ENCODE measurements at regions not wholly inside any gene's neighbourhood (a gene's known extent, or its start where the extent isn't known, plus 50 kb on each side); places are given as distances from the start of the nearest gene placed in this dataset.
"Not testable (repeated sequence)": the region's sequence is repeated elsewhere in the genome, so short reads cannot be mapped to it uniquely, and the experiment has no call there.

- intact Hi-C loops (cut with DNase I): no loop called here
- DNase-seq (no peak), ATAC-seq (no peak)
- Histone ChIP-seq H3K27ac (ENCODE audit: low read length) (no peak overlapping the region), H3K9me3 (ENCODE audit: control insufficient read depth, low read length) (no peaks in the 10 kb centered on the region), H3K27me3 (ENCODE audit: control insufficient read depth, insufficient read depth) (no peaks in the 10 kb centered on the region), H3K4me1 (ENCODE audit: control insufficient read depth, insufficient read depth, low read length) (no peaks in the 10 kb centered on the region), H3K4me3 (ENCODE audit: low read length) (no peak overlapping the region)
- 84% methylated on average over 8 of the region's 8 CpGs for WGBS
These were observed 683.5 kb downstream of the ANKRD7 start for GRCh38 chr7:118907911-118908527.

- H3K4me1 ChIP-seq (ENCODE audit: control insufficient read depth, insufficient read depth, low read length); intact Hi-C loops (cut with DNase I); ATAC-seq; H3K4me3 ChIP-seq (ENCODE audit: low read length); DNase-seq; H3K27ac ChIP-seq (ENCODE audit: low read length); H3K27me3 ChIP-seq (ENCODE audit: control insufficient read depth, insufficient read depth); H3K9me3 ChIP-seq (ENCODE audit: control insufficient read depth, low read length): not testable (repeated sequence)
- WGBS: 96% methylated on average over 3 of the region's 3 CpGs
These were observed 691.6 kb downstream of the ANKRD7 start for GRCh38 chr7:118916120-118916519.

GRCh38 chr7:118918556-118918955 lies 694.1 kb downstream of the ANKRD7 start:
- Histone ChIP-seq H3K4me3 (ENCODE audit: low read length) (no peak overlapping the region), H3K4me1 (ENCODE audit: control insufficient read depth, insufficient read depth, low read length) (no peaks in the 10 kb centered on the region), H3K27ac (ENCODE audit: low read length) (no peak overlapping the region), H3K9me3 (ENCODE audit: control insufficient read depth, low read length) (no peaks in the 10 kb centered on the region), H3K27me3 (ENCODE audit: control insufficient read depth, insufficient read depth) (no peaks in the 10 kb centered on the region)
- DNase-seq (no peak), ATAC-seq (no peak)
- intact Hi-C loops (cut with DNase I): no loop called here
- 77% methylated on average over 2 of the region's 2 CpGs for WGBS

GRCh38 chr7:118938845-118939244 lies 714.3 kb downstream of the ANKRD7 start:
- Histone ChIP-seq H3K4me1 (ENCODE audit: control insufficient read depth, insufficient read depth, low read length) (no peaks in the 10 kb centered on the region), H3K27ac (ENCODE audit: low read length) (no peak overlapping the region), H3K9me3 (ENCODE audit: control insufficient read depth, low read length) (no peaks in the 10 kb centered on the region), H3K27me3 (ENCODE audit: control insufficient read depth, insufficient read depth) (no peaks in the 10 kb centered on the region), H3K4me3 (ENCODE audit: low read length) (no peak overlapping the region)
- no peak for ATAC-seq
- WGBS: 90% methylated on average over 1 of the region's 1 CpG
- no peak for DNase-seq
- intact Hi-C loops (cut with DNase I): no loop called here

GRCh38 chr7:118944271-118944670 lies 719.8 kb downstream of the ANKRD7 start:
- no peak for DNase-seq
- 87% methylated on average over 5 of the region's 5 CpGs for WGBS
- H3K27ac ChIP-seq (ENCODE audit: low read length): no peak overlapping the region
- H3K4me1 ChIP-seq (ENCODE audit: control insufficient read depth, insufficient read depth, low read length): no peaks in the 10 kb centered on the region
- intact Hi-C loops (cut with DNase I): no loop called here
- H3K27me3 ChIP-seq (ENCODE audit: control insufficient read depth, insufficient read depth): no peaks in the 10 kb centered on the region
- no peaks in the 10 kb centered on the region for H3K9me3 ChIP-seq (ENCODE audit: control insufficient read depth, low read length)
- no peak for ATAC-seq
- H3K4me3 ChIP-seq (ENCODE audit: low read length): no peak overlapping the region

GRCh38 chr7:118945911-118946682 lies 721.6 kb downstream of the ANKRD7 start:
- intact Hi-C loops (cut with DNase I): no loop called here
- ATAC-seq: no peak
- Histone ChIP-seq H3K27me3 (ENCODE audit: control insufficient read depth, insufficient read depth) (no peaks in the 10 kb centered on the region), H3K4me1 (ENCODE audit: control insufficient read depth, insufficient read depth, low read length) (no peaks in the 10 kb centered on the region), H3K27ac (ENCODE audit: low read length) (no peak overlapping the region), H3K4me3 (ENCODE audit: low read length) (no peak overlapping the region), H3K9me3 (ENCODE audit: control insufficient read depth, low read length) (no peaks in the 10 kb centered on the region)
- WGBS: 85% methylated on average over 13 of the region's 13 CpGs
- no peak for DNase-seq

- Histone ChIP-seq H3K9me3 (ENCODE audit: control insufficient read depth, low read length) (no peaks in the 10 kb centered on the region), H3K27me3 (ENCODE audit: control insufficient read depth, insufficient read depth) (no peaks in the 10 kb centered on the region), H3K27ac (ENCODE audit: low read length) (no peak overlapping the region), H3K4me3 (ENCODE audit: low read length) (no peak overlapping the region), H3K4me1 (ENCODE audit: control insufficient read depth, insufficient read depth, low read length) (no peaks in the 10 kb centered on the region)
- ATAC-seq: no peak
- no peak for DNase-seq
- intact Hi-C loops (cut with DNase I): no loop called here
These were observed 724.0 kb downstream of the ANKRD7 start for GRCh38 chr7:118948508-118948907.

GRCh38 chr7:118949031-118949430 lies 724.5 kb downstream of the ANKRD7 start:
- 90% methylated on average over 1 of the region's 1 CpG for WGBS
- H3K4me1 ChIP-seq (ENCODE audit: control insufficient read depth, insufficient read depth, low read length): no peaks in the 10 kb centered on the region
- intact Hi-C loops (cut with DNase I): no loop called here
- H3K27ac ChIP-seq (ENCODE audit: low read length): no peak overlapping the region
- ATAC-seq: no peak
- DNase-seq: no peak
- no peaks in the 10 kb centered on the region for H3K27me3 ChIP-seq (ENCODE audit: control insufficient read depth, insufficient read depth)
- H3K9me3 ChIP-seq (ENCODE audit: control insufficient read depth, low read length): no peaks in the 10 kb centered on the region
- H3K4me3 ChIP-seq (ENCODE audit: low read length): no peak overlapping the region

- 47% methylated on average over 2 of the region's 2 CpGs for WGBS
- DNase-seq; H3K27ac ChIP-seq (ENCODE audit: low read length); H3K27me3 ChIP-seq (ENCODE audit: control insufficient read depth, insufficient read depth); H3K9me3 ChIP-seq (ENCODE audit: control insufficient read depth, low read length); H3K4me1 ChIP-seq (ENCODE audit: control insufficient read depth, insufficient read depth, low read length); H3K4me3 ChIP-seq (ENCODE audit: low read length); ATAC-seq; intact Hi-C loops (cut with DNase I): not testable (repeated sequence)
These were observed 731.8 kb downstream of the ANKRD7 start for GRCh38 chr7:118956285-118956684.

- no peak overlapping the region for H3K4me3 ChIP-seq (ENCODE audit: low read length)
- DNase-seq (no peak), ATAC-seq (no peak)
- 24% methylated on average over 1 of the region's 1 CpG for WGBS
- no peaks in the 10 kb centered on the region for H3K27me3 ChIP-seq (ENCODE audit: control insufficient read depth, insufficient read depth)
- no peaks in the 10 kb centered on the region for H3K9me3 ChIP-seq (ENCODE audit: control insufficient read depth, low read length)
- intact Hi-C loops (cut with DNase I): no loop called here
- no peaks in the 10 kb centered on the region for H3K4me1 ChIP-seq (ENCODE audit: control insufficient read depth, insufficient read depth, low read length)
- H3K27ac ChIP-seq (ENCODE audit: low read length): no peak overlapping the region
These were observed 744.9 kb downstream of the ANKRD7 start for GRCh38 chr7:118969370-118969769.

GRCh38 chr7:118971706-118972105 lies 747.2 kb downstream of the ANKRD7 start:
- no peak overlapping the region for H3K4me3 ChIP-seq (ENCODE audit: low read length)
- H3K27me3 ChIP-seq (ENCODE audit: control insufficient read depth, insufficient read depth): no peaks in the 10 kb centered on the region
- 84% methylated on average over 1 of the region's 1 CpG for WGBS
- intact Hi-C loops (cut with DNase I): no loop called here
- DNase-seq (no peak), ATAC-seq (no peak)
- no peaks in the 10 kb centered on the region for H3K9me3 ChIP-seq (ENCODE audit: control insufficient read depth, low read length)
- H3K27ac ChIP-seq (ENCODE audit: low read length): no peak overlapping the region
- no peaks in the 10 kb centered on the region for H3K4me1 ChIP-seq (ENCODE audit: control insufficient read depth, insufficient read depth, low read length)

Data from right cardiac atrium (tissue), 5 donors.